ENCODE measurements at regions not wholly inside any gene's neighbourhood (a gene's known extent, or its start where the extent isn't known, plus 50 kb on each side); places are given as distances from the start of the nearest gene placed in this dataset.

DNA sequence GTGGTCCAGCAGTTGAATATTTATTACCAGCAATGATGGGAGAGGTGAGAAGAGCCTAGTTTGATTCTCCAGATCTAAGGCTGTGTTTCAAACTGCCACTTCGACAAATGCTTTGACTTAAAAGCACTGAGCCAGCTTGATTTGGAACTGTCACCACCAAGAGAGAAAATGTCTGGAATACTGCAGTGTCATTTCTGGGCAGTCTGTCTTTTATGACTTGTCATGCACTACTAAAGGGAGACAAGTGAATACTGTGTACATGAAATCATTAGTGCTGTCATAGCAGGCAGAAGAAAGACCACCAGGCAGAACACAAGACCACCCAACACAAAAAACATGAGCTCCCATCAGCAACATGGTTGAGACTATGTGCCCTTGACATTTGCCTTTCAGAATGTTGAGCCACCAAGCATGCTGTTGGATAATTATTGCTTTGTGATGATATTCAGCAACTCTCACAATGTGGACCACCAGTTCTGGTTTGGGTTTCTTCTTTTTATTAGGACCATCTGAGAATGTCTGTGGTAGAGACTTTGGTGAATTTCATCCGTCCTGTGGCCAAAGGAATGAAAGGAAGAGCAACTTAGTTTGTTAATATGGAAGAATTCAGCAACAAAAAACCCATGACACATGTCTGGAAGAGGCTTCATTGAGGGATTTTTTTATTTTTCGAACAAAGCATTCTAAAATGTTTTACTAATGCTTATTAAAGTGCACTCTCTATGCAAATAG, 125.8 kb downstream of the NTMT2 start:
- no peak overlapping the region for H3K9ac ChIP-seq (replicated peaks in 1 of 4; ENCODE audit: extremely low read depth in 1 of 4, low read depth in 3 of 4, low read length in 3 of 4)
- H4K20me1 ChIP-seq (replicated peaks in 1 of 2; ENCODE audit: control insufficient read depth in 1 of 2, insufficient read depth in 2 of 2, low read length in 2 of 2), result no peaks in the 10 kb centered on the region
- no peak overlapping the region for H3K18ac ChIP-seq (ENCODE audit: extremely low read depth, low read length)
- H3K14ac ChIP-seq (ENCODE audit: insufficient read length), result no peak overlapping the region
- H3K4me2 ChIP-seq (ENCODE audit: insufficient read depth in 1 of 2, low read depth in 2 of 2, low read length in 2 of 2), result no peak overlapping the region
- H3K9me3 ChIP-seq (ENCODE audit: insufficient read depth in 2 of 2, low read depth in 1 of 2, low read length in 1 of 2), result no peaks in the 10 kb centered on the region
- no peak overlapping the region for H2BK12ac ChIP-seq (ENCODE audit: low read depth, low read length)
- no peaks in the 10 kb centered on the region for H3K4me1 ChIP-seq (replicated peaks in 1 of 4; ENCODE audit: control insufficient read depth in 3 of 4, insufficient read depth in 4 of 4, low read length in 3 of 4)
- no peaks in the 10 kb centered on the region for H3K27me3 ChIP-seq (replicated peaks in 1 of 4; ENCODE audit: control insufficient read depth in 3 of 4, extremely low read depth in 1 of 4, insufficient read depth in 3 of 4, low read length in 3 of 4)
- H4K91ac ChIP-seq (replicated peaks; ENCODE audit: insufficient read length, low read length), result no peak overlapping the region
- no peak overlapping the region for H2BK120ac ChIP-seq (replicated peaks; ENCODE audit: low read depth, low read length)
- ChIA-PET POLR2A (ENCODE audit: partially characterized antibody) (no interaction called here), CTCF (ENCODE audit: partially characterized antibody) (no interaction called here)
- H3K4me3 ChIP-seq (ENCODE audit: extremely low read depth in 1 of 4, insufficient read depth in 2 of 4, low read depth in 3 of 4, low read length in 4 of 4), result no peak overlapping the region
- no peaks in the 10 kb centered on the region for H3K79me1 ChIP-seq (ENCODE audit: low read depth, low read length)
- DNase-seq (ENCODE audit: low read depth in 1 of 2, low spot score in 2 of 2), result no peak
- no peaks in the 10 kb centered on the region for H3K23me2 ChIP-seq (ENCODE audit: low read depth, low read length)
- no peak overlapping the region for H4K5ac ChIP-seq (ENCODE audit: insufficient read length, low read depth, low read length)
- H2AFZ ChIP-seq (ENCODE audit: low read length), result 0 out of 2 replicates have a peak overlapping the region, but pooled peaks have one; percentile 25
- H3K56ac ChIP-seq (replicated peaks; ENCODE audit: insufficient read length, low read depth, low read length), result no peak overlapping the region
- no peak overlapping the region for H2AK5ac ChIP-seq (ENCODE audit: low read depth, low read length)
- FAIRE-seq, result no peak
- TF ChIP-seq POU5F1 (IDR thresholded peaks at IDR 0.05; ENCODE audit: low read depth, low read length) (no peak), RXRA (IDR thresholded peaks at IDR 0.05; ENCODE audit: insufficient read depth, low read depth, low read length) (no peak), YY1 (IDR thresholded peaks at IDR 0.05; ENCODE audit: low read depth, low read length) (no peak), SUZ12 (IDR thresholded peaks at IDR 0.05; ENCODE audit: low read length) (no peak), FOSL1 (IDR thresholded peaks at IDR 0.05; ENCODE audit: insufficient read depth, low read depth, low read length) (no peak), HDAC2 (IDR thresholded peaks at IDR 0.05; ENCODE audit: borderline replicate concordance in 1 of 2, low read depth in 2 of 2, low read length in 2 of 2) (no peak), TAF7 (optimal IDR thresholded peaks at IDR 0.05; ENCODE audit: borderline replicate concordance, low read depth, low read length) (no peak)
- TF ChIP-seq, protein P1, sequence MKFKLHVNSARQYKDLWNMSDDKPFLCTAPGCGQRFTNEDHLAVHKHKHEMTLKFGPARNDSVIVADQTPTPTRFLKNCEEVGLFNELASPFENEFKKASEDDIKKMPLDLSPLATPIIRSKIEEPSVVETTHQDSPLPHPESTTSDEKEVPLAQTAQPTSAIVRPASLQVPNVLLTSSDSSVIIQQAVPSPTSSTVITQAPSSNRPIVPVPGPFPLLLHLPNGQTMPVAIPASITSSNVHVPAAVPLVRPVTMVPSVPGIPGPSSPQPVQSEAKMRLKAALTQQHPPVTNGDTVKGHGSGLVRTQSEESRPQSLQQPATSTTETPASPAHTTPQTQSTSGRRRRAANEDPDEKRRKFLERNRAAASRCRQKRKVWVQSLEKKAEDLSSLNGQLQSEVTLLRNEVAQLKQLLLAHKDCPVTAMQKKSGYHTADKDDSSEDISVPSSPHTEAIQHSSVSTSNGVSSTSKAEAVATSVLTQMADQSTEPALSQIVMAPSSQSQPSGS (IDR thresholded peaks at IDR 0.05; ENCODE audit: low read length), result no peak
- H3K4ac ChIP-seq (replicated peaks; ENCODE audit: insufficient read length, low read depth, low read length), result no peak overlapping the region
- no peaks in the 10 kb centered on the region for H3K36me3 ChIP-seq (ENCODE audit: control insufficient read depth in 2 of 4, insufficient read depth in 4 of 4, low read length in 3 of 4)
- no peak overlapping the region for H2BK20ac ChIP-seq (ENCODE audit: low read length)
- H3K79me2 ChIP-seq (ENCODE audit: control insufficient read depth in 1 of 2, insufficient read depth in 2 of 2, low read length in 2 of 2), result no peaks in the 10 kb centered on the region
- no peak overlapping the region for H3K27ac ChIP-seq (ENCODE audit: low read depth, low read length)
- H2BK15ac ChIP-seq (ENCODE audit: low read length), result no peak overlapping the region
- H4K8ac ChIP-seq (ENCODE audit: extremely low read depth, insufficient read depth, low read length), result no peak overlapping the region
- no peak overlapping the region for H2BK5ac ChIP-seq (ENCODE audit: low read depth, low read length)
- 98% methylated on average over 3 of the region's 3 CpGs; no CpG with 5 or more reads in 1 of the 2 experiments for WGBS, 2 experiments (ENCODE audit: extremely low coverage in 1 of 2, insufficient coverage in 1 of 2, insufficient read length in 1 of 2, insufficient replicate concordance in 2 of 2, low coverage in 1 of 2, low lambda C conversion rate in 2 of 2, missing lambda C conversion rate in 1 of 2)
- no peak overlapping the region for H3K23ac ChIP-seq (ENCODE audit: insufficient read length)

Data from H1 (cell line).